ACC112 (cell line): ENCODE measurements at regions not wholly inside any gene's neighbourhood (a gene's known extent, or its start where the extent isn't known, plus 50 kb on each side); places are given as distances from the start of the nearest gene placed in this dataset.

ENCODE experiments used
- H2AFZ ChIP-seq: fragments of 200-600 bp; sonication (generic); one replicate; pipeline ENCODE4 v1.6.0; 2017; ENCODE audit warnings: antibody characterized with exemption, low read length; ENCODE audit not compliant: unreplicated experiment
- H3K27ac ChIP-seq: fragments of 200-600 bp; sonication (generic); 2 replicates; pipeline ENCODE4 v1.5.1; 2014; ENCODE audit warnings: low read depth, mild to moderate bottlenecking, antibody characterized with exemption, low read length, moderate library complexity
- H3K27me3 ChIP-seq: fragments of 200-600 bp; sonication (generic); 2 replicates; pipeline ENCODE4 v1.6.1; 2014; ENCODE audit warnings: mild to moderate bottlenecking, antibody characterized with exemption, low read length, moderate library complexity, mixed read lengths; ENCODE audit not compliant: insufficient read depth
- H3K36me3 ChIP-seq: fragments of 200-600 bp; sonication (generic); 2 replicates; pipeline ENCODE4 v1.6.1; 2016; ENCODE audit warnings: mild to moderate bottlenecking, antibody characterized with exemption, low read length, moderate library complexity, mixed read lengths; ENCODE audit not compliant: insufficient read depth
- H3K4me1 ChIP-seq: fragments of 200-600 bp; sonication (generic); one replicate; pipeline ENCODE4 v1.6.1; 2016; ENCODE audit warnings: low read length, mixed read lengths; ENCODE audit not compliant: insufficient read depth, unreplicated experiment, control insufficient read depth
- H3K4me3 ChIP-seq: fragments of 200-600 bp; sonication (generic); 2 replicates; pipeline ENCODE4 v1.5.1; 2014; ENCODE audit warnings: mild to moderate bottlenecking, low read depth, low read length
- H3K79me2 ChIP-seq: fragments of 200-600 bp; sonication (generic); one replicate; pipeline ENCODE4 v1.6.0; 2016; ENCODE audit warnings: low read length; ENCODE audit not compliant: control insufficient read depth, unreplicated experiment, insufficient read depth

DNA sequence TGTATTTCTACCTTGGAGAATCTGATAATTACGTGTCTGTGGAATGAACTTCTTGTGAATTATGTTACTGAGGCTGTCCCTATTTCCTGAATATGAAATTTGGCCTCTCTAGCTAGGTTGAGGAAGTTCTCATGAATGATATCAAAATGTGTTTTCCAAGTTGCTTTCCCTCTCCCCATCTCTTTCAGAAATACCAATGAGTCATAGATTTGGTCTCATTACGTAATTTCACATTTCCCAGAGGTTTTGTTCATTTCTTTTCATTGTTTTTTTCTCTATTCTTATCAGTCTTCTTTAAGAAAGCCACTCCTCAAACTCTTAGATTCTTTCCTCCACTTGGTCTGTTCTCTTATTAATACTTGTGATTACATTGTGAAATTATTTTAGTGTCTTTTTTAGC is 923.8 kb upstream of the CDH9 start:
- Histone ChIP-seq H2AFZ (no peak overlapping the region), H3K4me1 (no peaks in the 10 kb centered on the region), H3K27ac (no peak overlapping the region), H3K4me3 (no peak overlapping the region), H3K79me2 (no peaks in the 10 kb centered on the region), H3K36me3 (no peaks in the 10 kb centered on the region), H3K27me3 (no peaks in the 10 kb centered on the region)

GRCh38 chr5:27947088-27947487 is 908.7 kb upstream of the CDH9 start:
- H3K4me3 ChIP-seq: no peak overlapping the region
- no peaks in the 10 kb centered on the region for H3K36me3 ChIP-seq
- H3K27ac ChIP-seq: no peak overlapping the region
- H3K4me1 ChIP-seq: no peaks in the 10 kb centered on the region
- no peaks in the 10 kb centered on the region for H3K27me3 ChIP-seq
- no peak overlapping the region for H2AFZ ChIP-seq
- no peaks in the 10 kb centered on the region for H3K79me2 ChIP-seq

GRCh38 chr5:27944471-27944870 is 906.1 kb upstream of the CDH9 start:
- no peaks in the 10 kb centered on the region for H3K27me3 ChIP-seq
- H3K27ac ChIP-seq: no peak overlapping the region
- no peaks in the 10 kb centered on the region for H3K36me3 ChIP-seq
- no peaks in the 10 kb centered on the region for H3K79me2 ChIP-seq
- H3K4me1 ChIP-seq: no peaks in the 10 kb centered on the region
- no peak overlapping the region for H2AFZ ChIP-seq
- no peak overlapping the region for H3K4me3 ChIP-seq

GRCh38 chr5:27938989-27939388 is 900.6 kb upstream of the CDH9 start:
- Histone ChIP-seq H3K79me2 (no peaks in the 10 kb centered on the region), H3K27me3 (no peaks in the 10 kb centered on the region), H3K4me3 (no peak overlapping the region), H2AFZ (no peak overlapping the region), H3K4me1 (no peaks in the 10 kb centered on the region), H3K36me3 (no peaks in the 10 kb centered on the region), H3K27ac (no peak overlapping the region)

DNA sequence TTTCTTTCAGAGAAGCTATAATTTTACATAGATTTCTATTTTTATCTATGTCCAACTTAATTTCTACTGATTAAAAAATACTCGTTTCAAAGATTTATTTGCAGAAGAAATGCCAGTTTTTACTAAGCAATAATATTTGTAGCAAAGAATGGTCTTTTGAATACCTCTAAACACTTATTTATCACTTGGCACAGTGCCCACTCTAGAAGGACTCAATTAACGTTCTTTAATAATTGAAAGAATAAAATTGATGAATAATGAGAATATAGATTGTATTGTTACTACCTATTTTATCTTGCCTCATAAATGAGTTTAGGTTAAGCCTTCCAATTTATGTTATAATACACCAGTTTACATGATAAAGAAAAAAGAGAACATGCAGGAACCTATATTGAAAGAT is 889.7 kb upstream of the CDH9 start:
- H2AFZ ChIP-seq: no peak overlapping the region
- no peak overlapping the region for H3K4me3 ChIP-seq
- no peaks in the 10 kb centered on the region for H3K79me2 ChIP-seq
- H3K27me3 ChIP-seq: no peaks in the 10 kb centered on the region
- H3K36me3 ChIP-seq: no peaks in the 10 kb centered on the region
- H3K4me1 ChIP-seq: no peaks in the 10 kb centered on the region
- H3K27ac ChIP-seq: no peak overlapping the region

GRCh38 chr5:27911216-27911615 is 872.8 kb upstream of the CDH9 start:
- no peaks in the 10 kb centered on the region for H3K27me3 ChIP-seq

GRCh38 chr5:27908341-27908740 is 870.0 kb upstream of the CDH9 start:
- no peaks in the 10 kb centered on the region for H3K4me1 ChIP-seq
- no peak overlapping the region for H3K27ac ChIP-seq
- H3K27me3 ChIP-seq: no peaks in the 10 kb centered on the region
- H3K36me3 ChIP-seq: no peaks in the 10 kb centered on the region
- H3K79me2 ChIP-seq: no peaks in the 10 kb centered on the region
- H2AFZ ChIP-seq: no peak overlapping the region
- H3K4me3 ChIP-seq: no peak overlapping the region

More at GRCh38 chr5:27911216-27911615, 872.8 kb upstream of the CDH9 start:
- H3K4me1 ChIP-seq: no peaks in the 10 kb centered on the region
- no peak overlapping the region for H3K4me3 ChIP-seq
- H3K27ac ChIP-seq: no peak overlapping the region
- no peaks in the 10 kb centered on the region for H3K36me3 ChIP-seq
- H3K79me2 ChIP-seq: no peaks in the 10 kb centered on the region
- no peak overlapping the region for H2AFZ ChIP-seq

DNA sequence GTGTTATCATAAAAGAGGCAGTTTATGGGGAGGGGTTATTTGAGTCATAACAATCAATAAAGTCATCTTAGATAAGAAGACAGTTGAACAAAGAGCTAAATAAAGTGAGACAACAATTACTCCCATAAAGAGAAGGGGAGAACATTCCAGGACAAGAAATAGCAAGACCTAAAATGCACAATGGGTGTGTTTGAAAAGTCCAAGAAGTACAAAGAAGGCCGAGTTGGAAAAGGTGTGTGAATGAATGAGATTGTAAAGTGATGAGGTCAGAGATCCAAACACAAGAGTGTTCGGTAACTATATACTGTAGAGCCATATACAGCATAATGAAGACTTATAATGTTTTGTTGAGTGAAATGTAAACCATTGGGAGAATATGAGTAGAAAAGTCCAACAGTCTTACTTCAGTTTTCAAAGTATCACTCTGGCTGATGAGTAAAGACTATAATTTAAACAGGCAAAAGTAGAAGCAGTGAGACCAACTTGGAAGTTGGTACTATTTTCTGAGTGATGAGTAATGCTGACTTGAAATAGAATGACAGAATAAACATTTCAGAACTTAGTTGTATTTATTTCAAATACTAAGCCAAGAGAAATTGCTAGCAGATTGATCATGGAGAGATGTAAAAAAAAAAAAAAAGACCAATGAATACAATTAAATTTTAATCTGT is 868.7 kb upstream of the CDH9 start:
- Histone ChIP-seq H3K36me3 (no peaks in the 10 kb centered on the region), H3K4me1 (no peaks in the 10 kb centered on the region), H3K27ac (no peak overlapping the region), H2AFZ (no peak overlapping the region), H3K27me3 (no peaks in the 10 kb centered on the region), H3K79me2 (no peaks in the 10 kb centered on the region), H3K4me3 (no peak overlapping the region)

- Histone ChIP-seq H3K36me3 (no peaks in the 10 kb centered on the region), H3K27ac (no peak overlapping the region), H3K27me3 (no peaks in the 10 kb centered on the region), H3K4me1 (no peaks in the 10 kb centered on the region), H3K4me3 (no peak overlapping the region), H2AFZ (no peak overlapping the region), H3K79me2 (no peaks in the 10 kb centered on the region)
These were observed 868.1 kb upstream of the CDH9 start for GRCh38 chr5:27906481-27906880.

DNA sequence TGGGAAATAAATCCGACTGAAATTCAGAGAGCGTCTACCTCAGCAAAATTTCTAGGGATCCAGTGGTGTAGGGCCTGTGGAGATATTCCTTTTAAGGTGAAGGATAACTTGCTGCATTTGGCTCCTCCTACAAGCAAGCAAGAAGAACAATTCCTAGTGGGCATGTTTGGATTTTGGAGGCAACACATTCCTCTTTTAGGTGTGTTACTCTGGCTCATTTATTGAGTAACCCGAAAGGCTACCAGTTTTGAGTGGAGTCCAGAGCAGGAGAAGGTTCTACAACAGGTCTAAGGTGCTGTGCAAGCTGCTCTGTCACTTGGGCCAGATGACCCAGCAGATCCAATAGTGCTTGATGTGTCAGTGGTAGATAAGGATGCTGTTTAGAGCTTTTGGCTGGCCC is 862.4 kb upstream of the CDH9 start:
- H3K4me3 ChIP-seq: no peak overlapping the region
- H3K79me2 ChIP-seq: no peaks in the 10 kb centered on the region
- H3K36me3 ChIP-seq: no peaks in the 10 kb centered on the region
- no peaks in the 10 kb centered on the region for H3K4me1 ChIP-seq
- H3K27me3 ChIP-seq: no peaks in the 10 kb centered on the region
- no peak overlapping the region for H2AFZ ChIP-seq
- no peak overlapping the region for H3K27ac ChIP-seq

GRCh38 chr5:27876071-27876470 is 837.7 kb upstream of the CDH9 start:
- Histone ChIP-seq H3K27ac (no peak overlapping the region), H3K27me3 (no peaks in the 10 kb centered on the region), H3K4me3 (no peak overlapping the region), H3K36me3 (no peaks in the 10 kb centered on the region), H3K4me1 (no peaks in the 10 kb centered on the region), H3K79me2 (no peaks in the 10 kb centered on the region), H2AFZ (no peak overlapping the region)
